SIG-M5 (cell line): ENCODE measurements at regions not wholly inside any gene's neighbourhood (a gene's known extent, or its start where the extent isn't known, plus 50 kb on each side); places are given as distances from the start of the nearest gene placed in this dataset.

Experiments used
- DNase-seq: peaks from one replicate; lab custom pipeline; 2025; lab: John Stamatoyannopoulos, UW

DNA sequence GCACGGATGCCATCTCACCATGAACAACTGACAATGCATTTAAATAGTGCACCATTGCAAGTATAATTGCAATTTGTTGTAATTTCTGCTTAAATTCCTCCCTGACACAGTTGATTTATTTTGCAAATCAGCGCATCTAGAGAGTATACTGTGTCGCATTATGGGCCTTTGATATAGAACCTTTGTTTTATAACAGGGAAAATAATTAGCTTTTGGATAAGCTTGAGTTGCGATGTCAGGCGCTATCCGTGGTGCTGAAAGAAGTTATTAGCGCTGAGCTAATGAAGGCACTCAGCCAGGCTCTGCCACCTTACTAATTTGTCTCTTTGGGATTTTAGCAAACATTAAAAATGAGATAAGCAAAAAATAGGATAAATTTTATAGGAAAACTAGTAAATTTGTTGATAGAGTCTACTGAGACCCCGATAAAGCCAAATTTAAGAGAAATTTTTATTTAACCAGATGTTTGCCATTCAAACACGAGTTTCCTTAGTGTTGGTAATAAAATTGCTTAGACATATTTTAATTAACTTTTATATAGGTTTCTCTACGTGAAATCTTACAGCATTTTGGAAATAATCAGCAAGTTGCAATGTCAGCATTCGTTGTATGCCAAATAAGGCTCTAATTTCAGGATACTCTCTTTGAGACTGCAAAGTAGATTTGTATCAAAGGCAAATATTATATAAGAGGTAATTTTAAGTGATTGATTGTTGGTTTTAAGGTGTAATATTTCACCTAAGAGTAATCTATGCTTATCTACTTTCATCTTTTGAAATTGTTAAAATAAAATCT lies 355.5 kb downstream of the TLR4 start:
- DNase-seq: no peak

DNA sequence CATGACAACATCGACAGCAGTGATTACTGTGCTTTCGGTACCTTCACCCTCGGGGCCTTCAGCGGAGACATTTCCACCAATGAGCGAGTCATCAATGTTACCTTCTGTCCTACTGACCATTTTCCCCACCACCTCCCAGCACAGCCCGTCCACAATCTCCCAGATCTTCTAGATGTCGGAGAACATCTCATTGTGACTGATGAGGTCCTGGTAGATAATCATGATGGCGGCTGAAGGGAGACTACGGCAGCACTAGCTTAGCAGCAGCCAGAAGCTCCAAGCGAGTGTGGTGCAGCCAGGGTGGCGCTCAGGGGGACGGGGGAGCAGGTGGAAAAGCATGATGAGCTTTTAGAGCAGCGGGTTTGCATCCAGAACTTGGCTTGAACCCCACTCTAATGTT lies 379.0 kb downstream of the TLR4 start:
- DNase-seq: no peak

GRCh38 chr9:118088090-118088489 lies 383.9 kb downstream of the TLR4 start:
- DNase-seq: no peak

DNA sequence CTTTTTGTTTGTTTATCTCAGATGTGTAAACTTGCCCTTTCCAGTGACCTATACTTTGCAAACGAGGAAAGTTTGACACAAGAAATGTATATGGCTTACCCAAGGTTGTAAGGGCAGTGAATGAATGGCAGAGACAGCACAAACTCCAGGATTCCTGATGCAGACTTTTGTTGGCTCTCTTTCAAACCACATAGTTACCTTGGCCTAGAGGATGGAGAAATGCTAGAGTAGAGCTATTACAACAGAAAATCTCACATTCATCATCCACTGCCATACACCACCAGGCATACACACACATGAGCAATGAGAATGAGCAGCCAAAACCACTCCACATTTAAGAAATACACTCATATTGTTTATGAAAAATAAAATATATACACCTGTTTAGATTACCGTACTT lies 387.0 kb downstream of the TLR4 start:
- DNase-seq: no peak

DNA sequence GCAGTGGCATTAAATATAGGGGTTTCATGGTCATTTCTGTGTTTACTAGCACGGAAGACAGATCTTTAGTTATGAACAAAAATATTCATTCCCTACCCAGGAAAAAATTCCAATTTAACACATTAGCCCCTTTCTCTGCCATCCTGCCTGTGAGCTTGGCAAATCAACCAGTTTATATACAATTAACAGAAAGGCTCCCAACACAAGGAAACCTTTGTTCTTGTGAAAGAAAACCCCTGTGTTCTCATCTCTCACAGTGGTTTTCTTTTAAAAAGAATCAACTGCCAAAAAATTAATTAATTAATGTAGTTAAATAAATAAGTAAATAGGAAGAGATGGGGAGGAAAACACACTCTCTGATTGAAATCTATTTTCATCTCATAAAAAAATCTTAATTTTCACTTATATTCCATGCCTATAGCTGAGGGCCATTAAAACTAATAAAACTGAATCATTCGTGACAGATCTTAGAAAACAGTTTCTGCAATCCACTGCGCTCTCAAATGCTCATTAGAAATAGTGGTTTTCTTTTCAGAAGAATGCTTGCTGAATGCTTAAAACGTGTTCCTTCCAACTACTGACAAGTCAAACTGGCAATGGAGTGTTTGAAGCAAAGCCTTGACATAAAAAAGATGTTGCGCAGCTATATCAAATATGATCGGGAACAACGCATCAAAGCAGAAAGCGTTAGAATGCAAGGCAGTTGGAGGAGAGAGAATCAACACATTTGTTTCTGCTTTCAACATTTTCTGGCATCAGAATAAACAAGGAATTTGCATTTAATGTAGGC lies 387.7 kb downstream of the TLR4 start:
- DNase-seq: no peak

DNA sequence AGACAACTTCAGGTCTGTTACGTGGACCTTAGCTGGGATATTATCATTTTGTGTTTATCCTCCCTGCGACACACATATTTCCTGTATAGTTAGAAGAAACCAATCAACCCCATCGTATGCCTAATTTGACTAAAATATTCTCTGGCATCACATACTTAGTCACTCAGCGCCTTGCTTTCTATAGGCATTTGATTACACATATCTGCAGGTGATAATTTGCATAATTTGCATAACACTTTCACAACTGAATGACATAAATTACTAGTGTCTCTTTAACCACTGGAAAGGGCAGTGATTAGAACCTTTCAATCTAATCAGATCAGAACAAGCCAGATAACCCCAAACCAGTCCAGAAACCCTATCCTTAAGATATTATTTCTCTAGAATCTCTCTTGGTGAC lies 390.2 kb downstream of the TLR4 start:
- DNase-seq: no peak

DNA sequence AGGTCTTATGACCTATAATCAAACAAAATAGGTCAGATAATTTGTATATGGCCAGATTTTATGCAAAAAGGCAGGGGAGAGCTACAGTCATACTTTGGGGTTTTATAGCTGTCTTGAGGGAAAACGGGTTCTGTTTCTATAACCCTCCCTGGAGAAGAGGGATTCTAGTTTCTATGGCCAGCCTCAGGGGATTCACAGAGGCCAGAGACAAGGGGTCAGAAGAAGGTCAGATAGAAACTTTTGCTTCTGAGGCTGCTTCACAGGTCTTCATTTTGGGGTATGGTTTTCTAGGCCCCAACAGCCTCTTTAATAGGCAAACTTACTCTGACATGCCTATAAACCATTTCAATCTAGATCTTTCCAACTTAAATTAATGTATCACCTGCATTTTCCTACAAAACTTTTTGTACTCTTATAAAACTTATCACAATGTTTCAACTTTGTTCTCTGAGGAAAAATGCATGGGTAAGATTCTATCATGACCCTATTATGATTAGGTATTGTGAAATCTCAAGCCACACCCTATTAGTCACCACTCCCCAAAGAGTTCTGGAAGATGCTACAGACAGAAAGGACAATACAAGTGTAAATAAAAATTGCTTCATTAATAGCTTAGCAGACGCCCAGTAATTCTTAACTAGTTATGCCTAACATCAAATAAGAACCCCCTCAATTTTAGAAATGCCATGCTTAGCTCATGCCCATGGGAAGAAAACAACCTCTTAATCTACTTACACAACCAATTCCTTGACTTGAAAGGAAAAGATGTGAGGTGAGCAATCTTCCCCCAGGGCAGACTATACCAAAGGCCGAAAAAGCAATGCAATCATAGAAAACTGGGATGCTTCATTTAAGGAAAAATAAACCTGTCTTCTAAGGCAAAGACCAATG lies 396.6 kb downstream of the TLR4 start:
- no peak for DNase-seq

- DNase-seq: no peak
Measured at GRCh38 chr9:118104363-118104762, 400.2 kb downstream of the TLR4 start.

GRCh38 chr9:118108971-118109370 lies 404.8 kb downstream of the TLR4 start:
- no peak for DNase-seq

DNA sequence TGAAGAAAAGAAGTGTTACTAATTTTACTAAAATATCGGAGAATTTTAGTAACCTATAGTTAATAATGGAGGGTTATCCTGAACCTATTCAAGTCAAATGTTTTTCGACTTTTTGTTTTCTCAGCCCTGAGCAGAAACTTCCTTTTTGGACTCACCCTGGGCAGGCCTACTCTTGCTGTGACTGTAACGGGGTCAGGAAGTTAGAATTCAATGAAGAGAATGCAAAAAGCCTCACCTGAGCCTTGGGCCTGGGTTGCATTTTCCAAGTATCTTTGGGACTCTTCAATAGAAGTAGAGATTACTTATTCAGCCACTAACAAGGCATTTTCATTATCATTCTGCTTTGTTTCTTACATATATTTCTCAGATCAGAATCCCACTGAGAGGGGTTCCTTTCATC lies 405.3 kb downstream of the TLR4 start:
- no peak for DNase-seq

DNA sequence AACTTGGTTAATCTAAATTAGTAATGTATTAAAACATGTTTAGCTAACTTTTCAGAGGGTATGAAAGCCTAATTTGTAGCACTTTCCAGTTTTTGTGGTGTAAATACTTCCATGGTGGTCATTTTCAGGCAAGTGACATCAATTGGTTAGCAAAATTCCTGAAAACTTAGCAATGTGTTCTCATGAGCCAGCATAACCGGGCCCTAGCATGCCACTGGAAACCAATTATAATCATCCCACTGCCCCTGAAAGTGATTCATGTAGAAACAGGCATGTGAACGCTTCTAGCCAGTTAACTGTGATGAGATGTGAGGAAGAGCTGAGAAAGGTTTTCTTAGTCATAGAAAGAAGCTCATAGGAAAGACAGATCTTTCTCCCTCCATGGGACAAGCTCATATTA lies 417.2 kb downstream of the TLR4 start:
- DNase-seq: no peak

GRCh38 chr9:118128313-118128712 lies 424.1 kb downstream of the TLR4 start:
- no peak for DNase-seq

DNA sequence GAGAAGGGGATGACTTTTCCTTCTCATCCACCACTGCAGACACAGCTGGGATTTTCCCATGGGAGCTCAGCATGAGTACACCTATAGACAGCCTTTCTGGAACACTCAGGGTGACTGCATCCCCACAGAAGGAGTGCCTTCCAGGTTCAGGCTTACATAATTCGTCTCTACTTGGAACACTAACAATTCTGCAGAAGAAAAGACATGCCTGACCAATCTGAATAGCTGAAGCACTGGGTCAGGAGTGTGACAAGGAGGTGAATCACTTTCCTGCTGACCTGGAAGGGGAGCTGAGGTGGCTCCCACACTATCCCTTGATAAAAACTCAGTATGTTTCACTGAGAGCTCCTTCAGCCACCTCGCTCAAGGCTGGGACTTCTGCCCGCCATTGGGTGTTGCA lies 425.3 kb downstream of the TLR4 start:
- no peak for DNase-seq

- no peak for DNase-seq
Measured at GRCh38 chr9:118148990-118149389, 444.8 kb downstream of the TLR4 start.

DNA sequence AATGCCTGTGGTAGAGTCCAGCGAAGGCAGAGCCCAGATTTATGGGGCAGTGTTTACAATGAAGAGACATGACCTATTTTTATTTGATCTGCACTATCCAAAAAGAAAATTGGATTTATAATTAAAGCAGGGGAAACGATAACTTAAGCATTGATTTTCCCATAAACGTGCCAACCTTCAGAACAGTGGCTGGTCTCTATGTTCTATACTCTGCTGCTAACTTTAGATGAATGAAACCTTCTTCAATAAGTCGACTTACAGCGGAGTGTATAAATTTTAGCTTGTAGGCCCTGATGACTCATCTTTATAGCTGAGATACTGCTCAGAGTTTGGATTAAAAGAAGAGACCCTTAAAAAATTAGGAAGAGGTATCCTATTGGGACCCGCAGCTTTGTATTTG lies 452.6 kb downstream of the TLR4 start:
- no peak for DNase-seq

- DNase-seq: no peak
Measured at GRCh38 chr9:118162716-118163115, 458.5 kb downstream of the TLR4 start.

DNA sequence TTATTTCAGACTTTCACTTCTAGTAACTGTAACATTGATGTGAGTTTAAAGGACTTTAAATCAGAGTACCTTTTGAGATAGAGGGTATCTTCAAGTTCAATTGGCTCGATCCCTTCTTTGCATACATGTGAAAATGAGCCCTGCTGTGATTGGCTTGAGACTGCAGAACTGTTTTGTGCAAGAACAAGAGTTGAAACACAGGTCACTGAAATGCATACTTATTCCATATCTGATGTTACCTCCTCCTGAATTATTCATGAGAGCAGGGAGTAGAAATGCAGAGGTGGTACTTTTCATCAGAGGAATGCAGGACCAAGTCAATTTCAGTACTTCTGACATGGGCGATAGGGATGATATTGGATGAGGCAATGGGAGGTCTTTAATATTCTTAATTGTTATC lies 459.5 kb downstream of the TLR4 start:
- no peak for DNase-seq

GRCh38 chr9:118165451-118165850 lies 461.2 kb downstream of the TLR4 start:
- no peak for DNase-seq

DNA sequence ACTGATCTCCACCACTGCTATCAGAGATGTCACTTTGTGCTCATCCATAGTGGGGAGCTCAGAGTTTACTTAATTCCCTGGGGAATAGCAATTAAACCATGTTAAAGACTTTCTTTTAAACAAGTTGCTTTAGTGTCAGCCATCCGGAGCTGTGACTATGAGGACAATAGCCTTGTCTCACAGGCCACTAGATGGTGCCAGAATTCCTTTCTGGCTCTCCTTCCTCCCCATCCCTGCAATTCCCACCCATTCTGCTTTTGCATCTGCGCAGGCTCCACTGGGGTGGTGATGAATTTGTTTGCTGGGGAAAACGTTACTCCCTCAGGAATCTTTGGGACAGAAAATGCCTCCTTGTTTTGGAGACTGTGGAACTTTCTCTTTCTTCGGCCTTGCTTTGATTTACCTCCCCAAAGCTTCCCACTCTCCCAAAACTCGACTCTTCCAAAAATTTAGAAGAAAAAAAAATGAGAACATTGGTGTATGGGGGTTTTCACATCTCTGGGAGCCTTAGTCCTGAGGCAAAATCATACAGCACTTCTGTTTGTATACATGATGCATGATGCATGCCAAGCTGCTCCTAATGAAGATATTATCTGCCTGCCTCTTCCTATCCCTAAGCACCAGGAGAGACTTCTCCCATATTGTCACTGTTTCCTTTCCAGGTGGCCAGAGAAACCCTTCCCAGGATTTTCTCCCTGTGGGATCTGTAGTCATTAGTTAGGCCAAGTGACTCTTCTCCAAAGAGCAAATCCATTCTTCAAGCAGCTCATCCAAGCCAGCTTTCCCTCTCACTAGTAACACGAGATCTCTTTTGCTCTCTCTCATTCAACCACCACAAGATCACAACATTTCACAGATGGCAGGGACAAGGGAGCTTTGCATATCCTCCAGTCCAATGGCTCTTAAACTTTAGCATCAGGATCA lies 466.1 kb downstream of the TLR4 start:
- no peak for DNase-seq

DNA sequence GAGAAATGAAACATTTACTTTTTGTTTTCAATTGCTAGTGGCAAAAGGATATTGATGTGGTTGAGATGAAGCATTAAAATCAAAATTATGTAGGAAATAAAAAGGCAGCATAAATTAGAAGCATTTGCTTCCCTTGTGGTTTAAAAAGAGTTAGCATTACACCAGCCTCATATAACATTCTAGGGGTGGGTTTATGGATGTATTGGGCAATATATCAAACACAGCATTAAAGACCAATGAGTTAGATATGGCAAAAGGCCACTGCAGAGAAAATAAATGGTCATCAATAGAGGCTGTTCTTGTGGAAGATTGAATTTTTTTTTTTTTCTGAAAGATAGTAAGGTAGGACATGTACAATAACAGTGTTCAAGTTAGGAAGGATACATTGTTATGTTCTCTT lies 473.0 kb downstream of the TLR4 start:
- DNase-seq: no peak

- no peak for DNase-seq
Measured at GRCh38 chr9:118183576-118183975, 479.4 kb downstream of the TLR4 start.
